Mucosa of descending colon (tissue), 3 donors: ENCODE measurements at regions not wholly inside any gene's neighbourhood (a gene's known extent, or its start where the extent isn't known, plus 50 kb on each side); places are given as distances from the start of the nearest gene placed in this dataset.
"Not testable (repeated sequence)": the region's sequence is repeated elsewhere in the genome, so short reads cannot be mapped to it uniquely, and the experiment has no call there.

Experiments used
- ATAC-seq: fragments of 200-7000 bp; cut with Tn5 transposase; one replicate; pipeline ENCODE4 v1.9.1; 2020; ENCODE audit warnings: mild to moderate bottlenecking, moderate library complexity
- DNase-seq, 3 donors: peaks; one replicate each; pipeline ENCODE4 v3.0.0-alpha.2; 2020
- H3K36me3 ChIP-seq: fragments of 200-600 bp; one replicate; pipeline ENCODE4 v1.8.0; 2021; ENCODE audit warnings: low read depth, mild to moderate bottlenecking
- H3K4me1 ChIP-seq: fragments of 200-600 bp; one replicate; pipeline ENCODE4 v1.8.0; 2021; ENCODE audit warnings: low read depth, mild to moderate bottlenecking
- H3K4me3 ChIP-seq: fragments of 200-600 bp; one replicate; pipeline ENCODE4 v1.8.0; 2021; ENCODE audit warnings: mild to moderate bottlenecking
- H3K9me3 ChIP-seq: fragments of 200-600 bp; one replicate; pipeline ENCODE4 v1.8.0; 2021; ENCODE audit warnings: mild to moderate bottlenecking
- CTCF ChIP-seq: fragments of 200-600 bp; IDR thresholded peaks from one replicate; pipeline ENCODE4 v1.8.0; 2022; ENCODE audit warnings: antibody characterized with exemption, mild to moderate bottlenecking
- intact Hi-C, 2 donors: fragments of 100-400 bp; cut with DNase I in 1 of 2; cut with micrococcal nuclease in 1 of 2; formaldehyde crosslinking; loops; one replicate each; pipeline versions ENCODE4 v1.11.0 to v1.11.1; 2022; cut with DNase I, micrococcal nuclease
- donor health status: DM: no; HTN: no; CAD: no; lungs with moderate emphysema.
- donor health status: DM: no; HTN: no; CAD: no.
- donor health status: DM: no; HTN: yes; CAD: no.

- no peak overlapping the region for H3K4me3 ChIP-seq
- DNase-seq (no peak), ATAC-seq (no peak)
- no peak for TF ChIP-seq CTCF
- H3K36me3 ChIP-seq = no peaks in the 10 kb centered on the region
- no peaks in the 10 kb centered on the region for H3K9me3 ChIP-seq
- H3K4me1 ChIP-seq = no peaks in the 10 kb centered on the region
- intact Hi-C loops = no loop called here
Measured at GRCh38 chr10:4606856-4607636, 219.0 kb upstream of the AKR1E2 start.

- Histone ChIP-seq H3K4me1 (no peaks in the 10 kb centered on the region), H3K9me3 (no peaks in the 10 kb centered on the region), H3K36me3 (no peaks in the 10 kb centered on the region), H3K4me3 (no peak overlapping the region)
- ATAC-seq = no peak
- TF ChIP-seq CTCF = no peak
- intact Hi-C loops = no loop called here
- DNase-seq = no peak
Measured at GRCh38 chr10:4602764-4603491, 223.1 kb upstream of the AKR1E2 start.

GRCh38 chr10:4599471-4599870 is 226.5 kb upstream of the AKR1E2 start:
- no peak for DNase-seq
- Histone ChIP-seq H3K4me3 (no peak overlapping the region), H3K9me3 (no peaks in the 10 kb centered on the region), H3K36me3 (no peaks in the 10 kb centered on the region), H3K4me1 (no peaks in the 10 kb centered on the region)
- intact Hi-C loops = no loop called here
- ATAC-seq = no peak
- no peak for TF ChIP-seq CTCF

GRCh38 chr10:4597898-4598297 is 228.1 kb upstream of the AKR1E2 start:
- H3K4me1 ChIP-seq, H3K9me3 ChIP-seq, intact Hi-C loops, ATAC-seq, H3K36me3 ChIP-seq, DNase-seq, H3K4me3 ChIP-seq: not testable (repeated sequence)

GRCh38 chr10:4596951-4597350 is 229.1 kb upstream of the AKR1E2 start:
- Histone ChIP-seq H3K4me1 (no peaks in the 10 kb centered on the region), H3K9me3 (no peaks in the 10 kb centered on the region), H3K4me3 (no peak overlapping the region), H3K36me3 (no peaks in the 10 kb centered on the region)
- DNase-seq = no peak
- intact Hi-C loops = no loop called here
- ATAC-seq = no peak
- TF ChIP-seq CTCF = no peak

- H3K4me1 ChIP-seq = no peaks in the 10 kb centered on the region
- ATAC-seq = no peak
- no peaks in the 10 kb centered on the region for H3K9me3 ChIP-seq
- H3K4me3 ChIP-seq = no peak overlapping the region
- no peaks in the 10 kb centered on the region for H3K36me3 ChIP-seq
- no peak for DNase-seq
- TF ChIP-seq CTCF = no peak
- intact Hi-C loops = no loop called here
Measured at GRCh38 chr10:4595719-4596319, 230.2 kb upstream of the AKR1E2 start.
